ENCODE measurements at regions not wholly inside any gene's neighbourhood (a gene's known extent, or its start where the extent isn't known, plus 50 kb on each side); places are given as distances from the start of the nearest gene placed in this dataset.

GRCh38 chr13:102933122-102933521, 87.3 kb downstream of the ERCC5 start:
- TF ChIP-seq POU6F1 (CRISPR knock-in tag; IDR thresholded peaks at IDR 0.05; ENCODE audit: borderline replicate concordance, low read depth): no peak
- TF ChIP-seq OSR1 (CRISPR knock-in tag; IDR thresholded peaks at IDR 0.05): no peak
- TF ChIP-seq PATZ1 (CRISPR knock-in tag; IDR thresholded peaks at IDR 0.05; ENCODE audit: borderline replicate concordance): no peak
- no peak for TF ChIP-seq ZNF70 (CRISPR knock-in tag; IDR thresholded peaks at IDR 0.05)
- TF ChIP-seq, protein P1, sequence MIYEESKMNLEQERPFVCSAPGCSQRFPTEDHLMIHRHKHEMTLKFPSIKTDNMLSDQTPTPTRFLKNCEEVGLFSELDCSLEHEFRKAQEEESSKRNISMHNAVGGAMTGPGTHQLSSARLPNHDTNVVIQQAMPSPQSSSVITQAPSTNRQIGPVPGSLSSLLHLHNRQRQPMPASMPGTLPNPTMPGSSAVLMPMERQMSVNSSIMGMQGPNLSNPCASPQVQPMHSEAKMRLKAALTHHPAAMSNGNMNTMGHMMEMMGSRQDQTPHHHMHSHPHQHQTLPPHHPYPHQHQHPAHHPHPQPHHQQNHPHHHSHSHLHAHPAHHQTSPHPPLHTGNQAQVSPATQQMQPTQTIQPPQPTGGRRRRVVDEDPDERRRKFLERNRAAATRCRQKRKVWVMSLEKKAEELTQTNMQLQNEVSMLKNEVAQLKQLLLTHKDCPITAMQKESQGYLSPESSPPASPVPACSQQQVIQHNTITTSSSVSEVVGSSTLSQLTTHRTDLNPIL (CRISPR knock-in tag; IDR thresholded peaks at IDR 0.05; ENCODE audit: low read depth): no peak
- TF ChIP-seq ARNTL (CRISPR knock-in tag; IDR thresholded peaks at IDR 0.05; ENCODE audit: borderline replicate concordance, low read depth): no peak
- TF ChIP-seq ZNF565 (CRISPR knock-in tag; conservative IDR thresholded peaks at IDR 0.05; ENCODE audit: low read depth): no peak

All from SK-N-SH treated with all-trans-retinoic acid at 6 μM for 48 hours (cell line).